Prostate gland (tissue), 2 donors: ENCODE measurements at regions not wholly inside any gene's neighbourhood (a gene's known extent, or its start where the extent isn't known, plus 50 kb on each side); places are given as distances from the start of the nearest gene placed in this dataset.

ENCODE experiments used
- CTCF ChIP-seq, 4 experiments: fragments of 200-600 bp in 2 of 4; fragments of 450-650 bp in 2 of 4; sonication (generic) in 2 of 4; IDR thresholded peaks; 1 replicate in 3 of 4; 2 replicates in 1 of 4; pipeline ENCODE4 v1.5.1; 2016 to 2019; ENCODE audit warnings: antibody characterized with exemption in 4 of 4, mild to moderate bottlenecking in 2 of 4, moderate library complexity in 2 of 4
- POLR2A ChIP-seq: fragments of 450-650 bp; IDR thresholded peaks from one replicate; pipeline ENCODE4 v1.6.1; 2016; ENCODE audit warnings: antibody characterized with exemption, mild to moderate bottlenecking
- POLR2AphosphoS5 ChIP-seq: sonication (generic); formaldehyde crosslinking; IDR thresholded peaks from one replicate; pipeline ENCODE4 v1.6.1; 2017; ENCODE audit warnings: antibody characterized with exemption

GRCh38 chr2:7670905-7671641 lies 753.9 kb downstream of the RNF144A start:
- TF ChIP-seq CTCF (IDR thresholded peaks at IDR 0.05) (no peak), POLR2A (no peak), POLR2AphosphoS5 (no peak)
